ENCODE measurements at regions not wholly inside any gene's neighbourhood (a gene's known extent, or its start where the extent isn't known, plus 50 kb on each side); places are given as distances from the start of the nearest gene placed in this dataset.
"Not testable (repeated sequence)": the region's sequence is repeated elsewhere in the genome, so short reads cannot be mapped to it uniquely, and the experiment has no call there.

GRCh38 chr6:121760745-121761144, 325.3 kb downstream of the GJA1 start:
- no peak for DNase-seq (ENCODE audit: low read depth)

GRCh38 chr6:121764493-121764892, 329.0 kb downstream of the GJA1 start:
- no peak for DNase-seq (ENCODE audit: low read depth)

DNA sequence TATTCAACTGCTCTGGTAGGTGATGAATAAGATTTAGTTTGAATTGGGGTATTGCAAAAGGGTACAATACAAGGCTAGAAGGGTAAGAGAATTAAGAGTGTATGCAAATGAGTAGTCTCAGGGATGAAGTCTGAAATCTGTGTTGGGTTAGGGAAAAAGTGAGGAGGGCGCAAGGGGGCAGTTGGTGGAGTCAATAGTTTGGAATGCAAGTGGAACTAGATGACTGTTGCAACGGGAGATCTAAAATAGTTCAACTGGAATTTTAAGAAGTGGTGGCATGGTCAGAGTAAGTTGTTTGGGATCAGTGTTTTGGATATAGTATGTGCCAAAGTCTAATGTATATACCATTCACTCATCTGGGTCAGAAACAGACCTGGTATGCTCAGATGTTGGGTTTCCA, 329.6 kb downstream of the GJA1 start:
- no peak for DNase-seq (ENCODE audit: low read depth)

DNA sequence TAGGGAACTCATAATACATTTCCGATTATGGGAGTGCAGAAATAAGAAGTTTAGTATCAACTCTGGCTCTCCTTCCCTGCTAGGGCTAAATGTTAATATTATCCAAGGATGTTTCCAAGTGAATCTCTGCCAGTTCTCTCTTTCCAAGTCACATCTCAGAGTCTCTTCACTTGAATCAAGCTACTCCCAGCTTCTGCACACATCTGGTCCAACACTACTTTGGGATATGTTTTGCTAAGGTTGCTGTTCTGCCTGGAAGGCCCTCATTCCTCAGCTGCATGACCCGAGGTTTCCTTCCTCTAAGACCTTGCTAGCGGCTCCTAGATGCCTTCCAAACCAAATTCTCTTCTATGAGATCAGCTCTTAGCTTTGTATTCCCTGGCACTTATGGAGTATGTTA, 331.8 kb downstream of the GJA1 start:
- DNase-seq (ENCODE audit: low read depth): no peak

- peak; percentile 56 for DNase-seq (ENCODE audit: low read depth)
Observed at GRCh38 chr6:121770943-121771342, 335.5 kb downstream of the GJA1 start.

DNA sequence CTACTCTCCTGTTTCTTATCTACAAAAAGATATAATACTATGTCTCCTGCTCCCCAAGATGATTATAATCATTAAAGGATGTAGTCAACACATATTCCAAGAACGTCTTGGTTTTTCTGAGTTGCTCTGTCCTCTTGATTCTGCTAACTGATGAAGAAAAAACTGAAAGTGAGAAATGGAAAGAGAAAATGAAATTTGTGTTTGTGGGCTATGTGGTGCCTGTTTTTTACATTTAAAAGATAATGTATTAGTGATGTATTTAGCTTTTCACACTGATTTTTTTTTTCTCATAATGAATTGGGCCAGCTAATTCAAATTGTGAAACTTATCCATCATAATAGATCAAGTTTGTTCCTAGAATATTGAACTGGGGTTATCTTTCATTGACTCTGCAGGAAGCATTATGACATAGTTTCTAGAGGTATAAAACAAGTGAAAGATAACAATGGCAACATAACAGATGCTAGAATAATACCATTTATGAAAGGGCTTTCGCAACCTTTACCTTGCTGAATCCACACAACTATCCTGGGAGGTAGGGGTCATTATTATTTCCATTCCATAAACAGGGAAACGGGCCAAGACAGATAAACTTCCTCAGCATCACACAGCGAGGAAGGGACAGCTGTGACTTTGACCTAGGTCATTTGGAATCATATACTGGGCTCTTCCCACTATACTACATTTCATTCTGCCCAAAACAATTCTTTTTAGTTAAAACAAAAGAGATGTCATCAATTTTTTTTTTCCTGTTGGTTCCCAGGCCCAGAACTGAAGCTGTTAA, 336.7 kb downstream of the GJA1 start:
- no peak for DNase-seq (ENCODE audit: low read depth)

DNA sequence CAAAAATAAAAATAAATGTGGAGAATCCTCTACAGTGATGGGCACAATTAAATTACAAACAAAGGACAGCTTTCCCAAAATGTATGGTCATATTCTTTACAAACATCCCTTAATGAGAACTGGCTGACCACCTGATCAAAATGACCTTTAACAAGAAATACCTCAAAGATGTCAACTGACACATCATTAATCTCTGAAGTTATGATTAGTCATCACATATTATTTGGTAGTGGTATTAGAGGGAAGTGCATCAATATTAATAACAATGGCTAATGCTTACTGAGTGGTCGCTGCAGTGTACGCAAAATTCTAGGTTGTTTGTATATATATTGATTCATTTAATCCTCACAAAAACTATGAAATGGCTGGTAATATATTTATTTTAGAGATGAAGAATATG, 340.6 kb downstream of the GJA1 start:
- no peak for DNase-seq (ENCODE audit: low read depth)

DNA sequence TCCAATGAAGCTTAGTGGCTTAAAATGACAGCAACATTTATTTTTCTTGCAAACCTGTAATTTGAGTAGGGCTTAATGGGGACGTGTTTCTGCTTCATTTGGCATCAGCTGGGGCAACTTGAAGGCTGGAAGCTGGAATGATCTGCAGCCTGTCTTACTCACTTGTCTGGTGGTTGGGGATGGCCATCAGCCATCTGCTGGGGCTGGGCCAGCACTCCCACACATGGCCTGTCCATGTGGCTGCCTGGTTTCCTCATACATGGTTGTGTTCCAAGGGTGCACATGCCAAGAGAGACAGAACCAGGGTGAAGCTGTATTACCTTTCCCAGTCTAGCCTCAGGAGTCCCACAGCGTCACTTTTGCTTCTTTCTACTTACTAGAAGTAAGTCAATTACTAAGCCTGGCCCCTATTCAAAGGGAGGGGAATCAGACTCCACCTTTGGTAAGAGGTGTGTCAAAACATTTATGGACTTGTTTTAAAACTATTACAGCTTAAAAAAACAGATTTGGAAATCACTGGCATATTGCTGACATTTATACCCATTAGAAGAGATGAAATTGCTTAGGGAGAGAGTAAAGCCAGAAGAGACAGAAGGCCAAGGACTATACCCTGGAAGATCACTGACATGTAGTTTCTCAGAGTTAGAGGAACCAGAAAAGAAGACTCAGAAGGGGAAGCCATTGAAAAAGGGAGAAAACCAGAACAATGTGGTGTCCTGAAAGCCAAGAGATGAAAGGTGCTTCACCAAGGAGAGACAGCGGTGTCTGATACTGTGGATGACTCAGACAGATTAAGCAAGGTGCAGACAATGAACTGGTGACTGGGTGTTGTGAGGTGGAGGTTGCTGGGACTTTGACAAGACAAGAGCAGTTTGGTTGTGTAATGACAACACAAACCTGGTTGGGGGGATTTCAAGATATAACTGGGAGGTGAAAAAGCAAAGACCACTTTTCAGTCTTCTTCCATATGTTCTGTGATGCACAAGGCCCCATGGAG, 345.2 kb downstream of the GJA1 start:
- peak; percentile 12 for DNase-seq (ENCODE audit: low read depth)

DNA sequence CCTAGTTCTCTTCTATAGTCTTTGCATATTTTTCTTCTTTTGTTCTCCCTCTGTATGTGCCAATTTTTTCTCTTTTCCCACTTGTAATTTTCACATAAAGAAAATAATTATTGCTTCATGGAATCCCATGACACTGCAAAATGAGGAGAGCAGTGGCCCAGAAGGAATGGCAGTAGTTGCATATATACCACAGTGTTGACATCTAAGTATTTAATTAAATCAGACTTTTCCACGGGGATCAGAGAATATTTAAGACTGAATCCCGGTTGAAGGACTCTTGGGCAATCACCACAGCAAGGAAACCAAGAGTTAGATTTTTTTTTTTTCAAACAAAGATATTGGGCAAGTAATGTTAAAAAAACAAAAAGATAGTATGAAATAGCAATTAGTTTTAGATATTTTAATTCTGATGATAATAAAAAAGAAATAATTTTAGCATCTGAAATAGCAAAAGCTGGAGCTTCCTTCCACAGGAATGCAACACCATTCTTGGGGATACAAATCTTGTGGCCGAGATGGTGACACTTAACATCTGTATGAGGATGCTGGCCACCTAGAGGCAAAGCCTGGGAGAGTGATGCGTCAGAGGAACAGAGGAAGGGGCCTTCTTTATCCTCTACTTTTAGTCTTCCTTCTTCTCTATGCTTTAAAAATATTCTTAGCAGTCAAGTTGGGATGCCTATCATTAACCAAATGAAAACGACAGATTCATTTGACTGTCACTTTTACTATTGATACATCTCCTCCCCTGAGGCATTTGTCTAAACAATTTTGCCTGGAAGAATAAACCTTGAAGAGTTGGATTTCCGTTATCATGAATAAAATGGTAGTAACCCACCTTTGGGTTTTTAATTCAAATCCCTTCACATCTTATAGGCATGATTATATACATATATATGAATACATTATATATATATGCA, 356.2 kb downstream of the GJA1 start:
- peak; percentile 43 for DNase-seq (ENCODE audit: low read depth)

DNA sequence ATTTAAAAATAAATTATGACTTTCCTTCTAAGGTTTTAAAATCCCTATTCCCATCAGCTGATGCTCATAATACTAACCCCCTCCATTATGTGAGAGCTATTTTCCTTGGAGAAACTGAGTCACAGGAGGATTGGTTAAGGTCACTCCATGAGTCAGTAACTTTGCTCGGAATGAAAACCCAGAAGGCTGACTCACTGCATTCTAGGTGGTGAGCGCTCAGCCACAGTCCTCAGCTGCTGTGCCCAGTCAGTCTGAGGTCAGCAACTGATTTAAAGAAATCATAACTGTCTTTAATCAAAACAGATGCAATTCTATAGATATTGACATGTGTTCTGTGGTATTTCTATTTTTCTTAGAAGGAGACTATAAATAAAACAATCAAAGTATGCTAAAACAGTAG, 359.2 kb downstream of the GJA1 start:
- peak; percentile 96 for DNase-seq (ENCODE audit: low read depth)

- not testable (repeated sequence) for DNase-seq (ENCODE audit: low read depth)
Observed at GRCh38 chr6:121797598-121797997, 362.2 kb downstream of the GJA1 start.

DNA sequence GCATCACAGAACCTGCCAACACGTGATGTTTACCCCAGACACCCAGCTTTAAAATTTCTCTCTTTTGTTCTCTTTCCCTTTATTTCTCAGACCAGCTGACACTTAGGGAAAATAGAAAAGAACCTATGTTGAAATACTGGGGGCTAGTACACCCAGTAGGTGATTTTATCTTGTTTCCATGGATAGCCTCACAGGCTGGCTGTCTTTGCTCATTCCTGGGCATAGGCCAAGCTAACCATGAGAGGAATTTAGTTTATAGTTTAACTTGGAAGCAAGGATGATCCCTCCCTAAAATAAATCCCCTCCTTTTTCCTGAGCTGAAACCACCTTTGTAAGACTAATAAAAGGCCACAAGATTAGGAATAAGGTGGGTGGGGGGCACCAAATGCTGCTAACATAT, 362.7 kb downstream of the GJA1 start:
- DNase-seq (ENCODE audit: low read depth): not testable (repeated sequence)

DNA sequence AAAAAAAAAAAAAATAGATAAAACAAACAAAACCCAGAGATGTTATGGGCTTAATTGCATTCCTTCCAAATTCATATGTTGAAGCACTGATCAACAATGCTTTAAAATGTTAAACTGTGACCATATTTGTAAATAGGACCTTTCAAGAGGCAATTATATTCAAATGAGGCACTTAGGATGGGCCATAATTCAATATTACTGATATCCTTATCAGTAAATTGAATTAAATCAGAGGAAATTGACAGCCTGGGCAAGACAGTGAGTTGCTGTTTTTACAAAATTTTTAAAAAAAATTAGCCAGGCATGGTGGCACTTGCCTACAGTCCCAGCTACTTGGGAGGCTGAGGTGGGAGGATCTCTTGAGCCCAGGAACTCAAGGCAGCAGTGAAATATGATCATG, 364.1 kb downstream of the GJA1 start:
- DNase-seq (ENCODE audit: low read depth): no peak

DNA sequence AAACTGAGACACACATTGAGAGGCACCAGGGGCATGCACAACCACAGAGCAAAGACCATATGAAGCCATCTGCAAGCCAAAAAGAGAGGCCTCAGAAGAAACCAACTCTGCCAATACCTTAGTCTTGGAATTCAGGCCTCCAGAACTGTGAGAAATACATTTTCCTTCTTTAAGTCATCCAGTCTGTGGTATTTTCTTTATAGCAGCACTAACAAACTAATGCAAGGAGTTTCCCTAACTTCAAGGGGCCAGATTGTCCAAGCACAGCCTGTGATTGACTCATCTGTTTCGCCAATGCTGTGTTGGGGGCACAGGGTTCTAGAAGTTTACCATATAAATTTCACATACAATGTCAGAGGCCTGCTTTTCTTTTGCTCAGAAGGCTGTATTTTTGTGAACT, 364.6 kb downstream of the GJA1 start:
- DNase-seq (ENCODE audit: low read depth): no peak

DNA sequence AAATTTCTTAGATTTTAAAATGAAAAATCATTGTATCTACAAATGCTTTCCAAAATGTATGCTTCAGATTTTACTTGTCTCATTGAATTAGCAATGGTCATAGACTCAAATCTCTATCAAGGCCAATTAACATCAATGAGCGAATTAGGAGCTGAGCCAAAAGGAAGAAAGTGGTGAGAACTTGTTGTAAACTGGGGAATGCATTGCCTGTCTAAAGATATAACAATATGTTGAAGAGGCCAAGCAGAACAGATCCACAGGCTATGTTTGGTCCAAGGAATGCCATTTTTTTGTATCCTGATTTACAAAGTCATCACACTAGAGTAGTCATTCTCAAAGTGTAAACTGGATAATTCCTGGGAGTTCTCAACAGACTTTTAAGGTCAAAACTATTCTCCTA, 370.7 kb downstream of the GJA1 start:
- DNase-seq (ENCODE audit: low read depth): no peak

DNA sequence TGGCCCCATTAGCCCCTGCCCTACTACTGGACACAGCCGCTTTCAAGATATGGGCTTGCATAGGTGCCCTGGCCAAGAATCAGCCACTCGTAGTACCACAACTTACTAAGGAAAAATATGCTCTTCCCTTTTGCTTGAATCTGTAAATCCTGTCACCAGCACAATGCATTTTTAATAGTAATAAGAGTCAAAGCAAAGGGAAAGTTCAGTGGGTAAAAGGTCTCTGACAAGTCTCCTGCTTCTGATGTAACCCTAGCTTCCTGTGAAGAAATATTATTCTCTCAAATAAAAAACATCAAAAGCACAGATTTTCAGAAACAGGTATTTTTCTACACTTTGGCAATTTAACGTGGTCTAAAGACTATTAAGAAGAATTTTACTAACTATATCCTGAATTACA, 373.8 kb downstream of the GJA1 start:
- DNase-seq (ENCODE audit: low read depth): no peak

GRCh38 chr6:121810158-121811032, 374.9 kb downstream of the GJA1 start:
- DNase-seq (ENCODE audit: low read depth): peak; percentile 8

GRCh38 chr6:121811106-121811505, 375.7 kb downstream of the GJA1 start:
- no peak for DNase-seq (ENCODE audit: low read depth)

DNA sequence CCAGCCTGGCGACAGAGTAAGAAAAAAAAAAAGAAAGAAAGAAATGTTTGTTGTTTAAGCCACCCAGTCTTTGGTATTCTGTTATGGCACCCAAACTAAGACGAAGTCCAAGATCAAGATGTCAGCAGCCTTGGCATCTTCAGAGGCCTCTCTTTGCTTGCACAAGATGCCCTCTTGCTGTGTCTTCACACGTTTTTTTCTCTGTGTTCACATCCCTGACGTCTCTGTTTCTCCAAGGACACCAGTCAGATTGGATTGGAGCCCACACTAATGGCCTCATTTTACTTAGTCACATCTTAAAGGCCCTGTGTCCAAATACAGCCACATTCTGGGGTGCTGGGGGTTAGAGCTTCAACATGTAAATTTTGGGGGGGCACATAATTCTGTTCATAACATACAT, 380.9 kb downstream of the GJA1 start:
- DNase-seq (ENCODE audit: low read depth): no peak

DNA sequence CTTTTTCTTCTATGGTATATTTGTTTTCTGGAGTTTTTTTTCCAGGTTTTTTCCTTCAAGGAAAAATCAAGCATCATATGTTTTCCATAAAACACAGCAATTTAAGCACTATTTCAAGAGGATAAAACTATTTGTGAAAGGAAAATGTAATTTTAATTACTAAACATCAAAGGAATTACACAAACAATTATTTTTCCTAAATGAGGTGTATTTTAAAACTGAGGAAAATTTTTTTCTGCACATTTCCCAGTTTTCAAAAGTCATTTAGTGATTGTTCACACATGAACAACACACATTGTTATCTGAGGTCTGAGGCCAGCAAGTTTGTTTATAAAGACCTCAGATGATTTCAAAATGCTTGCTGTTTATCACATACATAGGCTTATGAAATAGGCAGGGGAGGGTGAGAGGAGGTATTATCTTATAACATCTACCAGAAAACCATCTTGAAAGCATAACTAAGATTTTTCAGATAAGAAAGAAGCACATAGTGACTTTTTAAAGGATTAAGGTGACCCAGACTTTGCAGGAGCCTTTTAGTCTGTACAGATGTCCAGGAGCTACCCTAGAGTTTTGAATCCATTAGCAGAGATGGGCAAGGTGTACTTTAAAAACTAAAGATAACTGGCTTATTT, 381.6 kb downstream of the GJA1 start:
- no peak for DNase-seq (ENCODE audit: low read depth)
